Gastrocnemius medialis (tissue), 4 donors: ENCODE measurements at regions not wholly inside any gene's neighbourhood (a gene's known extent, or its start where the extent isn't known, plus 50 kb on each side); places are given as distances from the start of the nearest gene placed in this dataset.

Experiments used
- POLR2A ChIP-seq, 2 donors: fragments of 450-650 bp; IDR thresholded peaks; one replicate each; pipeline ENCODE4 v1.6.1; 2017; ENCODE audit warnings: antibody characterized with exemption in 2 of 2, mild to moderate bottlenecking in 2 of 2, moderate library complexity in 2 of 2
- TF ChIP-seq, protein P1 (sequence below), 5 experiments: fragments of 450-650 bp in 3 of 5; fragments of 200-600 bp in 2 of 5; sonication (generic) in 2 of 5; IDR thresholded peaks in 4 of 5; conservative IDR thresholded peaks in 1 of 5; 1 replicate in 4 of 5; 2 replicates in 1 of 5; pipeline ENCODE4 v1.5.1; 2016 to 2019; ENCODE audit warnings: antibody characterized with exemption in 5 of 5, mild to moderate bottlenecking in 3 of 5, moderate library complexity in 3 of 5

DNA sequence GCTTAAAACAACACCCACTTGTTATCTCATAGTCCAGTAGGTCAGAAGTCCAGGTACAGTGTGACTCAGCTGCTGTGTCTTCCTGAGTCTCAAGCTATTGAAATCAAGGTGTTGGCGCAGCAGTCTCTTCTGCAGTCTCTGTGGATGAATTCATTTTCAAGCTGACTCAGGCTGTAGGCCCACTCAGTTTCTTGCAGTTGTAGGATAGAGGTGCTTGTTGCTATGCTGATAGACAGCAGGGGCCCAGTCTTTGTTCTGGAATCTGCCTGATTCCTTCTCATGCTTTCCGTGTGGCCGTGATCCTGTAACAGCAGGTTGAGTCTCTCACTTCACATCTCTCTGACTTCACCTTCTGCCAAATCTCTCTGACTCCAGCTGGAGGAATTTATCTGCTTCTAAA lies 400.4 kb upstream of the POM121L12 start:
- TF ChIP-seq POLR2A (IDR thresholded peaks at IDR 0.05) = no peak
- TF ChIP-seq, protein P1, sequence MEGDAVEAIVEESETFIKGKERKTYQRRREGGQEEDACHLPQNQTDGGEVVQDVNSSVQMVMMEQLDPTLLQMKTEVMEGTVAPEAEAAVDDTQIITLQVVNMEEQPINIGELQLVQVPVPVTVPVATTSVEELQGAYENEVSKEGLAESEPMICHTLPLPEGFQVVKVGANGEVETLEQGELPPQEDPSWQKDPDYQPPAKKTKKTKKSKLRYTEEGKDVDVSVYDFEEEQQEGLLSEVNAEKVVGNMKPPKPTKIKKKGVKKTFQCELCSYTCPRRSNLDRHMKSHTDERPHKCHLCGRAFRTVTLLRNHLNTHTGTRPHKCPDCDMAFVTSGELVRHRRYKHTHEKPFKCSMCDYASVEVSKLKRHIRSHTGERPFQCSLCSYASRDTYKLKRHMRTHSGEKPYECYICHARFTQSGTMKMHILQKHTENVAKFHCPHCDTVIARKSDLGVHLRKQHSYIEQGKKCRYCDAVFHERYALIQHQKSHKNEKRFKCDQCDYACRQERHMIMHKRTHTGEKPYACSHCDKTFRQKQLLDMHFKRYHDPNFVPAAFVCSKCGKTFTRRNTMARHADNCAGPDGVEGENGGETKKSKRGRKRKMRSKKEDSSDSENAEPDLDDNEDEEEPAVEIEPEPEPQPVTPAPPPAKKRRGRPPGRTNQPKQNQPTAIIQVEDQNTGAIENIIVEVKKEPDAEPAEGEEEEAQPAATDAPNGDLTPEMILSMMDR (IDR thresholded peaks at IDR 0.05 in 4 of 5, conservative IDR thresholded peaks at IDR 0.05 in 1 of 5) = no peak
